Fibroblast of lung (primary cell): ENCODE measurements at regions not wholly inside any gene's neighbourhood (a gene's known extent, or its start where the extent isn't known, plus 50 kb on each side); places are given as distances from the start of the nearest gene placed in this dataset.
"Not testable (repeated sequence)": the region's sequence is repeated elsewhere in the genome, so short reads cannot be mapped to it uniquely, and the experiment has no call there.

Experiments used
- DNase-seq, 2 donors: peaks; one replicate each; pipeline versions ENCODE4 v3.0.0 to v3.0.0-alpha.2; 2010; ENCODE audit warnings: low read depth in 2 of 2
- H2AFZ ChIP-seq: 2 replicates; pipeline ENCODE4 v1.5.1; 2012; ENCODE audit warnings: low read length, control low read depth, inconsistent platforms
- H3K27ac ChIP-seq: 2 replicates; pipeline ENCODE4 v1.5.1; 2011; ENCODE audit warnings: low read length, control low read depth; ENCODE audit not compliant: insufficient read depth
- H3K27me3 ChIP-seq: 2 replicates; pipeline ENCODE4 v1.5.1; 2011; ENCODE audit warnings: mild to moderate bottlenecking, low read length; ENCODE audit not compliant: control insufficient read depth, insufficient read depth
- H3K36me3 ChIP-seq: 2 replicates; pipeline ENCODE4 v1.5.1; 2011; ENCODE audit warnings: low read length; ENCODE audit not compliant: control insufficient read depth, insufficient read depth
- H3K4me1 ChIP-seq: 2 replicates; pipeline ENCODE4 v1.5.1; 2011; ENCODE audit warnings: low read length; ENCODE audit not compliant: control insufficient read depth, insufficient read depth; ENCODE audit errors: extremely low read depth
- H3K4me2 ChIP-seq: 2 replicates; pipeline ENCODE4 v1.5.1; 2011; ENCODE audit warnings: low read length, control low read depth; ENCODE audit not compliant: insufficient read depth; ENCODE audit errors: extremely low read depth
- H3K4me3 ChIP-seq, 4 experiments: fragments of 200-600 bp in 1 of 4; sonication (generic) in 1 of 4; replicated peaks in 1 of 4; 2 replicates each; pipeline ENCODE4 v1.5.1; 2011 to 2016; ENCODE audit warnings: low read length in 4 of 4, low read depth in 3 of 4, mild to moderate bottlenecking in 3 of 4, control low read depth in 2 of 4, inconsistent platforms in 1 of 4, mixed read lengths in 1 of 4; ENCODE audit not compliant: insufficient read depth in 1 of 4; ENCODE audit errors: control extremely low read depth in 1 of 4
- H3K79me2 ChIP-seq: 2 replicates; pipeline ENCODE4 v1.5.1; 2012; ENCODE audit warnings: mild to moderate bottlenecking, low read length, inconsistent platforms; ENCODE audit not compliant: control insufficient read depth, insufficient read depth
- H3K9ac ChIP-seq: 2 replicates; pipeline ENCODE4 v1.5.1; 2011; ENCODE audit warnings: mild to moderate bottlenecking, low read length, control low read depth; ENCODE audit not compliant: insufficient read depth
- H3K9me3 ChIP-seq: 2 replicates; pipeline ENCODE4 v1.5.1; 2012; ENCODE audit warnings: low read depth, low read length; ENCODE audit not compliant: control insufficient read depth, insufficient read depth
- H4K20me1 ChIP-seq: 2 replicates; pipeline ENCODE4 v1.5.1; 2011; ENCODE audit warnings: low read length; ENCODE audit not compliant: control insufficient read depth, insufficient read depth; ENCODE audit errors: extremely low read depth
- EZH2 ChIP-seq: IDR thresholded peaks from 2 replicates; pipeline ENCODE4 v1.5.1; 2012; ENCODE audit warnings: low read length, control low read depth, mild to moderate bottlenecking; ENCODE audit errors: missing control alignments
- TF ChIP-seq, protein P1 (sequence below), 2 donors: IDR thresholded peaks in 1 of 2; conservative IDR thresholded peaks in 1 of 2; 1 replicate in 1 of 2; 2 replicates in 1 of 2; pipeline ENCODE4 v1.5.1; 2011 to 2012; ENCODE audit warnings: low read length in 2 of 2, control low read depth in 1 of 2, inconsistent platforms in 1 of 2, low read depth in 1 of 2, mild to moderate bottlenecking in 1 of 2

DNA sequence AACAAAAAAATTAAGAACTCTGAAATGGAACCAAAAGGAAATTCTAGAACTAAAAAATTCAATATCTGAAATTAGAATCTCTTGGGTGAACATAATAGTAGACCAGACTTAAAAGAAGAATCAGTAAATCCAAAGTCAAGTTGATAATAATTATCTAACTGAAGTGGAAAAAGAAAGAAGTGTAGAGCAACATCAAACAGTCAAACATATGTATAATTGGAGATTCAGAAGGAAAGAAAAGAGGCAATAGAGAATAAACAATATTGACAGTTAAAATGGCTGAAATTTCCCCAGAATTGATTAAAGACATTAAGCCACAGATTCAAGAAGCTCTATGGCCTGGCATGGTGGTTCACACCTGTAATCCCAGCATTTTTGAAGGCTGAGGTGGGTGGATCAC lies 383.6 kb downstream of the PREX1 start:
- no peaks in the 10 kb centered on the region for H3K79me2 ChIP-seq
- H4K20me1 ChIP-seq: no peaks in the 10 kb centered on the region
- no peaks in the 10 kb centered on the region for H3K27me3 ChIP-seq
- no peaks in the 10 kb centered on the region for H3K36me3 ChIP-seq
- H3K27ac ChIP-seq: no peak overlapping the region
- no peaks in the 10 kb centered on the region for H3K9me3 ChIP-seq
- no peak for DNase-seq
- H2AFZ ChIP-seq: no peak overlapping the region
- H3K4me1 ChIP-seq: no peaks in the 10 kb centered on the region
- H3K4me2 ChIP-seq: no peak overlapping the region
- no peak overlapping the region for H3K9ac ChIP-seq
- no peak overlapping the region for H3K4me3 ChIP-seq
- TF ChIP-seq, protein P1, sequence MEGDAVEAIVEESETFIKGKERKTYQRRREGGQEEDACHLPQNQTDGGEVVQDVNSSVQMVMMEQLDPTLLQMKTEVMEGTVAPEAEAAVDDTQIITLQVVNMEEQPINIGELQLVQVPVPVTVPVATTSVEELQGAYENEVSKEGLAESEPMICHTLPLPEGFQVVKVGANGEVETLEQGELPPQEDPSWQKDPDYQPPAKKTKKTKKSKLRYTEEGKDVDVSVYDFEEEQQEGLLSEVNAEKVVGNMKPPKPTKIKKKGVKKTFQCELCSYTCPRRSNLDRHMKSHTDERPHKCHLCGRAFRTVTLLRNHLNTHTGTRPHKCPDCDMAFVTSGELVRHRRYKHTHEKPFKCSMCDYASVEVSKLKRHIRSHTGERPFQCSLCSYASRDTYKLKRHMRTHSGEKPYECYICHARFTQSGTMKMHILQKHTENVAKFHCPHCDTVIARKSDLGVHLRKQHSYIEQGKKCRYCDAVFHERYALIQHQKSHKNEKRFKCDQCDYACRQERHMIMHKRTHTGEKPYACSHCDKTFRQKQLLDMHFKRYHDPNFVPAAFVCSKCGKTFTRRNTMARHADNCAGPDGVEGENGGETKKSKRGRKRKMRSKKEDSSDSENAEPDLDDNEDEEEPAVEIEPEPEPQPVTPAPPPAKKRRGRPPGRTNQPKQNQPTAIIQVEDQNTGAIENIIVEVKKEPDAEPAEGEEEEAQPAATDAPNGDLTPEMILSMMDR (conservative IDR thresholded peaks at IDR 0.05 in 1 of 2, IDR thresholded peaks at IDR 0.05 in 1 of 2; ENCODE audit: low read depth in 1 of 2, low read length in 2 of 2): no peak
- no peak for TF ChIP-seq EZH2

DNA sequence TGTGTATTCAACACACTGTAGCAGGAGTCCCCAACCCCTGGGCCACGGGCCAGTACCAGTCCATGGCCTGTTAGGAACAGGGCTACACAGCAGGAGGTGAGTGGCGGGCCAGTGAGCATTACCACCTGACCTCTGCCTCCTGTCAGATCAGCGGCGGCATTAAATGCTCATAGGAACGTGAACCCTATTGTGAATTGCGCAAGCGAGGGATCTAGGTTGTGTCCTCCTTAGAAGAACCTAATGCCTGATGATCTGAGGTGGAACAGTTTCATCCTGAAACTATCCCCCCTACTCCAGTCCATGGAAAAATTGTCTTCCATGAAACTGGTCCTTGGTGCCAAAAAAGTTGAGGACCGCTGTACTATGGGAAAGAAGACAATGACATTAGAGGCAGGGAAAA lies 386.9 kb downstream of the PREX1 start:
- no peaks in the 10 kb centered on the region for H3K4me1 ChIP-seq
- H3K27ac ChIP-seq: no peak overlapping the region
- TF ChIP-seq, protein P1 (conservative IDR thresholded peaks at IDR 0.05 in 1 of 2, IDR thresholded peaks at IDR 0.05 in 1 of 2; ENCODE audit: low read depth in 1 of 2, low read length in 2 of 2): no peak
- TF ChIP-seq EZH2: no peak
- no peak overlapping the region for H3K4me2 ChIP-seq
- no peak for DNase-seq
- no peaks in the 10 kb centered on the region for H4K20me1 ChIP-seq
- no peak overlapping the region for H2AFZ ChIP-seq
- H3K9me3 ChIP-seq: no peaks in the 10 kb centered on the region
- H3K79me2 ChIP-seq: no peaks in the 10 kb centered on the region
- H3K9ac ChIP-seq: no peak overlapping the region
- no peaks in the 10 kb centered on the region for H3K36me3 ChIP-seq
- H3K27me3 ChIP-seq: no peaks in the 10 kb centered on the region
- H3K4me3 ChIP-seq: no peak overlapping the region

DNA sequence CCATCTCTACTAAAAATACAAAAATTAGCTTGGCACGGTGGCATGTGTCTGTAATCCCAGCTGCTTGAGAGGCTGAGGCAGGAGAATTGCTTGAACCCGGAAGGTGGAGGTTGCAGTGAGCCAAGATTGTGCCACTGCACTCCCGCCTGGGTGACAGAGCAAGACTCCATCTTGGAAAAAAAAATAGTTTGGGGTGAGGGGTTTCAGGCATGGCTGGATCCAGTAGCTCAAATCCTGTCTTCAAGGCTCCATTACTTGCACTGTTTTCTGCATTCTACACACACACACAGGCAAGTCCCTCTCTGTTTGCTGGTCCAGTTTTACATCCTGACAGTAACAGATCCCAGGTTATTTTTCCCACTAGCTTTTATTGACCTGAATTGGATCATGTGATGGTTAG lies 387.5 kb downstream of the PREX1 start:
- not testable (repeated sequence) for H3K4me3 ChIP-seq, DNase-seq

DNA sequence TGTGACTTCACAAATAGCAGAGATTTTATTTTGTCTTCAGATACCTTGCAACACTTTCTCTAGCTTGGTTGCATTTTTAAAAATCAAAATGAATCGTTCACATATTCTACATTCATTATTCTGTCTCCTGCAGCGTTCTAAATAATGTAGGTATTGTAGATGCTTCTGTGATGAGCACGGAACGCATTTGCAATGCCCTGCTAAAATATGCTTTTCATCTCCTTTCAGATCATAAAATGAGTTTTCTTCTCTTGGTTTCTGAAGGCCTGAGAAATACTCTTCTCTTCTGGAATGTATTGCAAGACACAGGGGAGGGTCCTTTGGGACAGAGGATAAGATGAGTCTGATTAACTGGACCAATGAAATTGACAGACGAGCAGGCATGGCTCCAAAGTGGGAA lies 390.7 kb downstream of the PREX1 start:
- Histone ChIP-seq H3K27ac (no peak overlapping the region), H4K20me1 (no peaks in the 10 kb centered on the region), H3K9me3 (no peaks in the 10 kb centered on the region), H3K36me3 (no peaks in the 10 kb centered on the region), H3K79me2 (no peaks in the 10 kb centered on the region), H3K4me2 (no peak overlapping the region), H2AFZ (no peak overlapping the region), H3K9ac (no peak overlapping the region), H3K4me3 (no peak overlapping the region), H3K4me1 (no peaks in the 10 kb centered on the region), H3K27me3 (no peaks in the 10 kb centered on the region)
- DNase-seq: no peak
- TF ChIP-seq, protein P1 (conservative IDR thresholded peaks at IDR 0.05 in 1 of 2, IDR thresholded peaks at IDR 0.05 in 1 of 2; ENCODE audit: low read depth in 1 of 2, low read length in 2 of 2): no peak

More for the DNA sequence above, 387.5 kb downstream of the PREX1 start:
- H3K79me2 ChIP-seq, H3K27me3 ChIP-seq, H3K27ac ChIP-seq, H4K20me1 ChIP-seq, H3K4me2 ChIP-seq, H3K9ac ChIP-seq, H2AFZ ChIP-seq, H3K36me3 ChIP-seq, H3K9me3 ChIP-seq, H3K4me1 ChIP-seq: not testable (repeated sequence)

DNA sequence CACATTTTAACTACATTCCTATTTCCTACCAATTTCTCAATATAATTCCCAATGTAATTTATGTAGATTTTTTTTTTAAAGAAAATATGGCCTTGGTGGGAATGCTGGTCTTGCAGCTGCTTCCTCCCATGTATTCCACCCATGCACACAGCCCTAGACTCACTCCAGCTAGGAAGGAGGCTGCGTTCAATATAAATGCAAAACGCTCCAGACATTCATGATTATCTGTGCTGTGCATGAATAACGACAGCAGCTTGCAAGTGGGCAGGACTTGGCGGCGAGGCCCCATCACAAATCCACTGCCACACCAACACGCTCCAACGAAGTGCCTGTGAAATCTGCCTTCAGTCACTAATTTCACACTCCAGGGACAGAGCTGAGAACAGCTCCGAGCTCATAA lies 391.2 kb downstream of the PREX1 start:
- not testable (repeated sequence) for H3K9me3 ChIP-seq, H3K4me1 ChIP-seq, H3K36me3 ChIP-seq, H3K4me3 ChIP-seq, H2AFZ ChIP-seq, H4K20me1 ChIP-seq, H3K27me3 ChIP-seq, DNase-seq, H3K4me2 ChIP-seq, H3K9ac ChIP-seq, H3K79me2 ChIP-seq, H3K27ac ChIP-seq
